Right hindlimb (tissue), 1 donor: ENCODE measurements at regions not wholly inside any gene's neighbourhood (a gene's known extent, or its start where the extent isn't known, plus 50 kb on each side); places are given as distances from the start of the nearest gene placed in this dataset.
"Not testable (repeated sequence)": the region's sequence is repeated elsewhere in the genome, so short reads cannot be mapped to it uniquely, and the experiment has no call there.

Source experiments
- DNase-seq: peaks from one replicate; pipeline ENCODE4 v3.0.0-alpha.2; 2018

GRCh38 chr14:83975841-83976770 is 1553.8 kb upstream of the FLRT2 start:
- DNase-seq = peak; percentile 65

GRCh38 chr14:83977583-83977982 is 1552.4 kb upstream of the FLRT2 start:
- DNase-seq = no peak

- DNase-seq = not testable (repeated sequence)
These were observed 1548.2 kb upstream of the FLRT2 start for GRCh38 chr14:83981676-83982258.

GRCh38 chr14:83988275-83988674 is 1541.7 kb upstream of the FLRT2 start:
- no peak for DNase-seq

GRCh38 chr14:83991666-83992065 is 1538.3 kb upstream of the FLRT2 start:
- DNase-seq = no peak

GRCh38 chr14:83992857-83993256 is 1537.1 kb upstream of the FLRT2 start:
- no peak for DNase-seq

- DNase-seq = no peak
These were observed 1536.4 kb upstream of the FLRT2 start for GRCh38 chr14:83993545-83993944.

GRCh38 chr14:83994020-83994419 is 1535.9 kb upstream of the FLRT2 start:
- DNase-seq = no peak

GRCh38 chr14:84001023-84001422 is 1528.9 kb upstream of the FLRT2 start:
- DNase-seq = no peak

- no peak for DNase-seq
These were observed 1526.6 kb upstream of the FLRT2 start for GRCh38 chr14:84003346-84003745.

- DNase-seq = peak; percentile 32
These were observed 1523.2 kb upstream of the FLRT2 start for GRCh38 chr14:84006643-84007155.

- DNase-seq = no peak
These were observed 1516.5 kb upstream of the FLRT2 start for GRCh38 chr14:84013424-84013823.

GRCh38 chr14:84017495-84017894 is 1512.4 kb upstream of the FLRT2 start:
- peak; percentile 24 for DNase-seq

- no peak for DNase-seq
These were observed 1508.5 kb upstream of the FLRT2 start for GRCh38 chr14:84021433-84021832.

- DNase-seq = no peak
These were observed 1505.6 kb upstream of the FLRT2 start for GRCh38 chr14:84024231-84024820.

- DNase-seq = no peak
These were observed 1504.6 kb upstream of the FLRT2 start for GRCh38 chr14:84025106-84026012.

GRCh38 chr14:84027351-84027750 is 1502.6 kb upstream of the FLRT2 start:
- DNase-seq = no peak

- DNase-seq = no peak
These were observed 1501.8 kb upstream of the FLRT2 start for GRCh38 chr14:84028080-84028604.

GRCh38 chr14:84029246-84029645 is 1500.7 kb upstream of the FLRT2 start:
- no peak for DNase-seq

- no peak for DNase-seq
These were observed 1500.2 kb upstream of the FLRT2 start for GRCh38 chr14:84029720-84030119.

- no peak for DNase-seq
These were observed 1493.1 kb upstream of the FLRT2 start for GRCh38 chr14:84036840-84037239.

GRCh38 chr14:84037593-84037992 is 1492.4 kb upstream of the FLRT2 start:
- no peak for DNase-seq
